NT2/D1 (cell line): ENCODE measurements at regions not wholly inside any gene's neighbourhood (a gene's known extent, or its start where the extent isn't known, plus 50 kb on each side); places are given as distances from the start of the nearest gene placed in this dataset.
A peak's percentile ranks its signal among the peaks of the same experiment; 100 is the strongest.

Experiments used
- DNase-seq: peaks from one replicate; pipeline ENCODE4 v3.0.0-alpha.2; 2011; ENCODE audit warnings: low read depth, low spot score
- H3K27me3 ChIP-seq: 2 replicates; pipeline ENCODE4 v1.6.0; 2011; ENCODE audit warnings: mild to moderate bottlenecking; ENCODE audit not compliant: insufficient read length, insufficient read depth
- H3K36me3 ChIP-seq: 2 replicates; pipeline ENCODE4 v1.6.1; 2011; ENCODE audit warnings: mild to moderate bottlenecking, low read length, mixed read lengths; ENCODE audit not compliant: insufficient read depth, insufficient read length
- H3K4me1 ChIP-seq: 2 replicates; pipeline ENCODE4 v1.5.1; 2011; ENCODE audit not compliant: insufficient read depth, insufficient read length
- H3K4me3 ChIP-seq: 2 replicates; pipeline ENCODE4 v1.5.1; 2011; ENCODE audit warnings: low read depth; ENCODE audit not compliant: insufficient read length
- H3K9ac ChIP-seq: 2 replicates; pipeline ENCODE4 v1.6.0; 2011; ENCODE audit warnings: low read depth; ENCODE audit not compliant: insufficient read length
- H3K9me3 ChIP-seq: 2 replicates; pipeline ENCODE4 v1.5.1; 2011; ENCODE audit warnings: mild to moderate bottlenecking, low read length; ENCODE audit not compliant: insufficient read depth
- SUZ12 ChIP-seq: IDR thresholded peaks from 2 replicates; pipeline ENCODE4 v1.6.1; 2011; ENCODE audit not compliant: insufficient read length, insufficient read depth; ENCODE audit errors: extremely low read depth
- YY1 ChIP-seq: IDR thresholded peaks from 2 replicates; pipeline ENCODE4 v1.6.1; 2011; ENCODE audit not compliant: insufficient read length, insufficient read depth
- ZNF274 ChIP-seq: IDR thresholded peaks from 2 replicates; pipeline ENCODE4 v1.6.1; 2011; ENCODE audit warnings: mild to moderate bottlenecking, low read depth, low read length

- H3K4me3 ChIP-seq = no peak overlapping the region
Observed at GRCh38 chr7:32204361-32205018, 134.3 kb upstream of the PDE1C start.

GRCh38 chr7:32200646-32201045, 130.4 kb upstream of the PDE1C start:
- no peaks in the 10 kb centered on the region for H3K27me3 ChIP-seq
- no peak overlapping the region for H3K9ac ChIP-seq
- no peaks in the 10 kb centered on the region for H3K4me1 ChIP-seq
- TF ChIP-seq SUZ12 (no peak), YY1 (no peak), ZNF274 (no peak)
- no peaks in the 10 kb centered on the region for H3K9me3 ChIP-seq
- H3K4me3 ChIP-seq = no peak overlapping the region
- H3K36me3 ChIP-seq = no peaks in the 10 kb centered on the region
- DNase-seq = no peak

More at GRCh38 chr7:32204361-32205018, 134.3 kb upstream of the PDE1C start:
- DNase-seq = peak; percentile 57
- Histone ChIP-seq H3K9me3 (no peaks in the 10 kb centered on the region), H3K4me1 (no peaks in the 10 kb centered on the region), H3K36me3 (no peaks in the 10 kb centered on the region), H3K9ac (no peak overlapping the region), H3K27me3 (peaks cover 2% of the 10 kb centered on the region)
- TF ChIP-seq ZNF274 (no peak), SUZ12 (no peak), YY1 (no peak)

- Histone ChIP-seq H3K27me3 (no peaks in the 10 kb centered on the region), H3K4me3 (no peak overlapping the region), H3K9me3 (peaks cover 11% of the 10 kb centered on the region; the same call in 1 of the 2 replicates), H3K9ac (no peak overlapping the region), H3K36me3 (no peaks in the 10 kb centered on the region), H3K4me1 (no peaks in the 10 kb centered on the region)
- no peak for DNase-seq
- TF ChIP-seq SUZ12 (no peak), ZNF274 (no peak), YY1 (no peak)
Observed at GRCh38 chr7:32194537-32194936, 124.3 kb upstream of the PDE1C start.

- no peak overlapping the region for H3K9ac ChIP-seq
- no peak overlapping the region for H3K4me3 ChIP-seq
- no peaks in the 10 kb centered on the region for H3K36me3 ChIP-seq
- H3K27me3 ChIP-seq = no peaks in the 10 kb centered on the region
- H3K9me3 ChIP-seq = peaks cover 11% of the 10 kb centered on the region; the same call in 1 of the 2 replicates
- DNase-seq = no peak
- TF ChIP-seq ZNF274 (no peak), SUZ12 (no peak), YY1 (no peak)
- H3K4me1 ChIP-seq = no peaks in the 10 kb centered on the region
Observed at GRCh38 chr7:32191305-32191704, 121.1 kb upstream of the PDE1C start.

- Histone ChIP-seq H3K9me3 (no peaks in the 10 kb centered on the region), H3K36me3 (no peaks in the 10 kb centered on the region), H3K27me3 (no peaks in the 10 kb centered on the region), H3K4me3 (no peak overlapping the region), H3K4me1 (no peaks in the 10 kb centered on the region), H3K9ac (no peak overlapping the region)
- no peak for DNase-seq
- TF ChIP-seq YY1 = no peak
- no peak for TF ChIP-seq ZNF274
- TF ChIP-seq SUZ12 = no peak
Observed at GRCh38 chr7:32179567-32179966, 109.4 kb upstream of the PDE1C start.

- Histone ChIP-seq H3K4me3 (no peak overlapping the region), H3K36me3 (no peaks in the 10 kb centered on the region), H3K4me1 (no peaks in the 10 kb centered on the region), H3K9me3 (no peaks in the 10 kb centered on the region), H3K9ac (no peak overlapping the region), H3K27me3 (no peaks in the 10 kb centered on the region)
- DNase-seq = no peak
- TF ChIP-seq ZNF274 (no peak), SUZ12 (no peak), YY1 (no peak)
Observed at GRCh38 chr7:32178677-32179366, 108.6 kb upstream of the PDE1C start.

GRCh38 chr7:32177232-32177631, 107.0 kb upstream of the PDE1C start:
- no peaks in the 10 kb centered on the region for H3K4me1 ChIP-seq
- H3K4me3 ChIP-seq = no peak overlapping the region
- no peak for DNase-seq
- H3K9ac ChIP-seq = no peak overlapping the region
- no peaks in the 10 kb centered on the region for H3K9me3 ChIP-seq
- no peaks in the 10 kb centered on the region for H3K27me3 ChIP-seq
- H3K36me3 ChIP-seq = no peaks in the 10 kb centered on the region
- TF ChIP-seq YY1 (no peak), ZNF274 (no peak), SUZ12 (no peak)
